ENCODE measurements at regions not wholly inside any gene's neighbourhood (a gene's known extent, or its start where the extent isn't known, plus 50 kb on each side); places are given as distances from the start of the nearest gene placed in this dataset.

DNA sequence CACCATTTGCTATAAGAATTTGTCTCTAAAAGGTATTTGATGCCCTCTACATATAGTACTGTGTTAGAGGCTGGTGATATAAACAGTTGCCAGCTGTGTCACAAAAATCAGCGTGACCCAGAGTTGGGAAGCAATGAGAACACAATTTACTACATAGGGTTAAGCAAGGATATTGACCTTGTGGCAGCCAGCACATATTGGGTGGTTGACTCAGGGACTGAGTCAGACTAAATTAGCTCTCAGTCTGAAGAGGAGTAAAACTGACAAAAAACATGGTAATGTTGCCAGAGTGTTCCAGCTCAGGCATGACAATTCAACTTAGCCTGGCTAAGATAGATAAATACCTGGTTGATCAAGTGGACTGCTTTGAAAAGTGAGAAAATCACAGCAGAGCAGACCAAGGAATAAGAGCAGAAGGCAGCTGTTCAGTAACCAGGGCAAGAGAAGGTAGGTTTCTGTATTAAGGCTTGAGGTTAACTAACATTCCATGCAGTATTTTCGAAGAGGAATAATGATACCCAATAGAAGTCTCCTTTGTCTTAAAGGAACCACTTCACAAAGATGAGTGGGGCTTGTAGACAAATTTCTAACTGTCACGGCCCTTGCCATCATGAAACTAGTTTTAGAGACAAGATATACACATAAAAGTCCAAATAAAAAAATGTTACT is 108.2 kb upstream of the ERBB4 start:
- no peaks in the 10 kb centered on the region for H3K4me1 ChIP-seq
- H3K9me3 ChIP-seq = no peaks in the 10 kb centered on the region
- TF ChIP-seq, protein P1, sequence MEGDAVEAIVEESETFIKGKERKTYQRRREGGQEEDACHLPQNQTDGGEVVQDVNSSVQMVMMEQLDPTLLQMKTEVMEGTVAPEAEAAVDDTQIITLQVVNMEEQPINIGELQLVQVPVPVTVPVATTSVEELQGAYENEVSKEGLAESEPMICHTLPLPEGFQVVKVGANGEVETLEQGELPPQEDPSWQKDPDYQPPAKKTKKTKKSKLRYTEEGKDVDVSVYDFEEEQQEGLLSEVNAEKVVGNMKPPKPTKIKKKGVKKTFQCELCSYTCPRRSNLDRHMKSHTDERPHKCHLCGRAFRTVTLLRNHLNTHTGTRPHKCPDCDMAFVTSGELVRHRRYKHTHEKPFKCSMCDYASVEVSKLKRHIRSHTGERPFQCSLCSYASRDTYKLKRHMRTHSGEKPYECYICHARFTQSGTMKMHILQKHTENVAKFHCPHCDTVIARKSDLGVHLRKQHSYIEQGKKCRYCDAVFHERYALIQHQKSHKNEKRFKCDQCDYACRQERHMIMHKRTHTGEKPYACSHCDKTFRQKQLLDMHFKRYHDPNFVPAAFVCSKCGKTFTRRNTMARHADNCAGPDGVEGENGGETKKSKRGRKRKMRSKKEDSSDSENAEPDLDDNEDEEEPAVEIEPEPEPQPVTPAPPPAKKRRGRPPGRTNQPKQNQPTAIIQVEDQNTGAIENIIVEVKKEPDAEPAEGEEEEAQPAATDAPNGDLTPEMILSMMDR (IDR thresholded peaks at IDR 0.05) = no peak
- no peaks in the 10 kb centered on the region for H3K27me3 ChIP-seq
- intact Hi-C loops (cut with DNase I) = no loop called here
- no peak overlapping the region for H3K27ac ChIP-seq
- DNase-seq = no peak
- H3K4me3 ChIP-seq = no peak overlapping the region
- 26 to 63% methylated on average over 3 of the region's 3 CpGs for WGBS, 2 donors
- no peaks in the 10 kb centered on the region for H3K36me3 ChIP-seq

DNA sequence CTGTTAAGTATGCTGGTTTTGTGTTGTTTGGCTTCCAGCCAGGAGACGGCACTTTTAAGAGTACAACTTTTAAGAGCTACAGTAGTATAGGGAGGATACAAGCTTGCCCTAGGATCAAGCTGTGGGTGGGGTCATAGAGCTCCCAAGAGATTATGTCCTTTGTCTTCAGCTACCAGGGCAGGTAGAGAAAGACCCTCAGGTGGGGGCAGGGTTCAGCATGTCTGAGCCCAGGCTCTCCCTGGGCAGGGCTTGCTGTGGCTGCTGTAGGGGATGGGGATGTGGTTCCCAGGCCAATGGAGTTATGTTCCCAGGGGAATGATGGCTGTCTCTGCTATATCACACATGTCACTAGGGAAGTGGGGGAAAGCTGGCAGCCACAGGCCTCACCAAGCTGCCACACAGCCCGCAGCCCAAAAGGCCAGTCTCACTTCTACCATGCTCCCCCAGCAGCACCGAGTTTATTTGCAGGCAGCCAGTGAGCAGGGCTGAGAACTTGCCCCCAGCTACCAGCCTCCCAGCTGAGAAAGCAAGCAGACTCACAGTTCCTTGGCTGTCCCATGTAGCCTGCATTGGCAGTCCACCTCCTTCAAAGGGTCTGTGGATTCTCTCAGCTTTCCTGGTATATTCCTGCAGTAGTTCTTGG is 105.7 kb upstream of the ERBB4 start:
- 57 to 74% methylated on average over 3 of the region's 3 CpGs for WGBS, 2 donors
- no peak for DNase-seq
- intact Hi-C loops (cut with DNase I) = no loop called here

DNA sequence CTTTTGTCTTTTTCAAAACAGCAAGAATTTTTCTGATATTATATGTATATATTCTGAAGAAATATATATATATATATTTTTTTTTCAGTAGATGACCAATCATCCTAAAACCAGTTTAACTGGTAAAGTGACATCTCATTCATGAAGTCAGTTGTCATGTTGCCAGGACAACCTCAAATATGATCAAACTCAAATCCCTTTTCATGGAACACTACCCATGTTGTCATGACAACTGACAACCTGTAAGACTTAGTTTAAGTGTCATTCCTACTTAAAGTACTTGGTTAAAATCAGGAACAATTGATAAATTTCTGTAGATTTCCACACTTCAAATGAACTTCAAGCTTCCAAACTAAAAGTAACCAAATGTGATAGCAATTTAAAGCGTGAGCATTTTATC is 101.8 kb upstream of the ERBB4 start:
- no peaks in the 10 kb centered on the region for H3K9me3 ChIP-seq
- 67 to 86% methylated on average over 1 of the region's 1 CpG for WGBS, 2 donors
- no peak for DNase-seq
- no peaks in the 10 kb centered on the region for H3K4me1 ChIP-seq
- TF ChIP-seq POLR2A (IDR thresholded peaks at IDR 0.05) = no peak
- TF ChIP-seq EP300 (IDR thresholded peaks at IDR 0.05) = no peak
- TF ChIP-seq, protein P1 (IDR thresholded peaks at IDR 0.05) = no peak
- no peak for TF ChIP-seq POLR2AphosphoS5 (IDR thresholded peaks at IDR 0.05)
- intact Hi-C loops (cut with DNase I) = no loop called here
- no peaks in the 10 kb centered on the region for H3K27me3 ChIP-seq
- no peaks in the 10 kb centered on the region for H3K36me3 ChIP-seq
- H3K27ac ChIP-seq = no peak overlapping the region
- no peak overlapping the region for H3K4me3 ChIP-seq

More for the DNA sequence above, 105.7 kb upstream of the ERBB4 start:
- Histone ChIP-seq H3K4me3 (no peak overlapping the region), H3K4me1 (no peaks in the 10 kb centered on the region), H3K36me3 (no peaks in the 10 kb centered on the region), H3K27ac (no peak overlapping the region), H3K9me3 (no peaks in the 10 kb centered on the region), H3K27me3 (no peaks in the 10 kb centered on the region)
- TF ChIP-seq, protein P1 (IDR thresholded peaks at IDR 0.05) = no peak
- TF ChIP-seq EP300 (IDR thresholded peaks at IDR 0.05) = no peak

DNA sequence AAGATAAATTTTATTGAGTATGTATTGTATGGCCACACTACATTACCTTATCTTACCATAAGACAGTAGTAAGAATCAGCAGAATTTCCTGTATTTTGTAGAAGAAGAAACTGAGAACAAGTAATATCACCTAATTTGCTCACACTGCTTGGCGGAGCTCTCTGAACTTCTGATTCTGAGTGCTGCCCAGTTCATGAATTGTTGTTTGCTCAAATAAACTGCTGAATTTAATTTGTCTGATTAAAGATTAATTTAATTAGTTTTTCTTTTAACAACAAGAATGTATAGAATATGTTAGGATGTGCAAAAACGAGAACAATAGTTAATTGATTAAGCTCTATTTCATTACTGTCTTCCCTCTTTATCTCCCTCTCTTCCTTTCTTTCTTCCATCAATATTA is 100.1 kb upstream of the ERBB4 start:
- intact Hi-C loops (cut with DNase I) = no loop called here
- H3K36me3 ChIP-seq = no peaks in the 10 kb centered on the region
- no peak for DNase-seq
- H3K4me1 ChIP-seq = no peaks in the 10 kb centered on the region
- no peak for TF ChIP-seq EP300 (IDR thresholded peaks at IDR 0.05)
- TF ChIP-seq, protein P1 (IDR thresholded peaks at IDR 0.05) = no peak
- TF ChIP-seq POLR2AphosphoS5 (IDR thresholded peaks at IDR 0.05) = no peak
- TF ChIP-seq POLR2A (IDR thresholded peaks at IDR 0.05) = no peak
- H3K9me3 ChIP-seq = no peaks in the 10 kb centered on the region
- no peak overlapping the region for H3K27ac ChIP-seq
- no peak overlapping the region for H3K4me3 ChIP-seq
- 76 to 80% methylated on average over 2 of the region's 2 CpGs for WGBS, 2 donors
- no peaks in the 10 kb centered on the region for H3K27me3 ChIP-seq

DNA sequence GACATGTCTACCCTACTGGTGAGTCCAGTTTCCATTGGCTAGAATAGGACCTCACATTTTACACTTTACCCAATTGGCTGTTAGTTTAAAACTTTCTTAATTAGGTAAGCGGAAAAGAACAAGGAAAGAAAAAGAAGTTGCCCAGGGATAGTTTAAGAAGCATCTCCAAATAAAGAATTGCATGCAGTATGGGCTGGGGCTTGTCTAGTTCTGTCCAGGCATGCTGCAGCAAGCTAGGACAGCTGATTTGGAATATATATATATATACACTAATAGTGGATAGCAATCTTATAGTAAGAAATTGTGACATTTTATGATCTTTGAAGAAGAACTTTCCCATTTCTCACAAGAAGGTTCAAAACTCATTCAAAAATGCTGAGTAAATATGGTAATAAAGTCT is 90.0 kb upstream of the ERBB4 start:
- no peaks in the 10 kb centered on the region for H3K27me3 ChIP-seq
- TF ChIP-seq, protein P1 (IDR thresholded peaks at IDR 0.05) = no peak
- TF ChIP-seq POLR2AphosphoS5 (IDR thresholded peaks at IDR 0.05) = no peak
- TF ChIP-seq EP300 (IDR thresholded peaks at IDR 0.05) = no peak
- no peak for TF ChIP-seq POLR2A (IDR thresholded peaks at IDR 0.05)
- no peaks in the 10 kb centered on the region for H3K36me3 ChIP-seq
- intact Hi-C loops (cut with DNase I) = no loop called here
- no peak overlapping the region for H3K27ac ChIP-seq
- WGBS, 2 donors = 81 to 91% methylated on average over 1 of the region's 1 CpG
- no peak overlapping the region for H3K4me3 ChIP-seq
- DNase-seq = no peak
- no peaks in the 10 kb centered on the region for H3K4me1 ChIP-seq
- no peaks in the 10 kb centered on the region for H3K9me3 ChIP-seq
